ENCODE measurements at regions not wholly inside any gene's neighbourhood (a gene's known extent, or its start where the extent isn't known, plus 50 kb on each side); places are given as distances from the start of the nearest gene placed in this dataset.

DNA sequence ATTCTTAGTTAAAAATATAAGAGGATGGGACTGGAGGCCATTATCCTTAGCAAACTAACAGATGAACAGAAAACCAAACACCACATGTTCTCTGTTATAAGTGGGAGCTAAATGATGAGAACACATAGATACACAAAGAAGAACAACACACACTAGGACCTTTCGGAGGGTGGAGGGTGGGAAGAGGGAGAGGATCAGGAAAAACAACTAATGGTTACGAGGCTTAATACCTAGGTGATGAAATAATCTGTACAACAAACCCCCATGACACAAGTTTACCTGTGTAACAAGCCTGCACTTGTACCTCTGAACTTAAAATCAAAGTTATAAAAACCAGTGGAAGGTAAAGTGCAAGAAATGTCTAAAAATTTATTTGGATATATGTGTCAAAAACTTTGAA, 1047.4 kb upstream of the C9orf72 start:
- no peak for DNase-seq (ENCODE audit: low spot score)

- no peak for DNase-seq (ENCODE audit: low spot score)
These were observed 1051.5 kb upstream of the C9orf72 start for GRCh38 chr9:28624771-28625170.

GRCh38 chr9:28628031-28628430, 1054.8 kb upstream of the C9orf72 start:
- no peak for DNase-seq (ENCODE audit: low spot score)

- DNase-seq (ENCODE audit: low spot score) = no peak
These were observed 1075.4 kb upstream of the C9orf72 start for GRCh38 chr9:28648723-28649122.

DNA sequence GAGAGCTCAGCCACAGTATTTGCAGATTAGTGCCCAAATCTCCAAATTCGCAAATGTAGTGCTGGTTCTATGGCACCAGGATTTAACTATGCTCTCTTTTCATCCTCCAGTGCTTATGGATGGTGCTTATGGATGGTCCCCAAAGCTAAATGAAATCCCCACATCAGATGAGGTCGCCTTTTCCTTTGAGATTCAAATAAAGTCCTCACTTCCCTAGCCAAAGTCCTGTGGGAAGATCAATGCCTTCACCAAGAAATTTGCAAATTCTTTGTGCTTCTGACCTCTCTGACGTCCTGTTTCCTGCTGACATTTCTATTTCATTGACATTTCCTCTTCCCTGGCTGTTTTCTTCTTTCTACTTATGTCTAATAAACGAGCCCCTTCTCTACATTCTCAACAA, 1077.0 kb upstream of the C9orf72 start:
- DNase-seq (ENCODE audit: low spot score) = no peak

DNA sequence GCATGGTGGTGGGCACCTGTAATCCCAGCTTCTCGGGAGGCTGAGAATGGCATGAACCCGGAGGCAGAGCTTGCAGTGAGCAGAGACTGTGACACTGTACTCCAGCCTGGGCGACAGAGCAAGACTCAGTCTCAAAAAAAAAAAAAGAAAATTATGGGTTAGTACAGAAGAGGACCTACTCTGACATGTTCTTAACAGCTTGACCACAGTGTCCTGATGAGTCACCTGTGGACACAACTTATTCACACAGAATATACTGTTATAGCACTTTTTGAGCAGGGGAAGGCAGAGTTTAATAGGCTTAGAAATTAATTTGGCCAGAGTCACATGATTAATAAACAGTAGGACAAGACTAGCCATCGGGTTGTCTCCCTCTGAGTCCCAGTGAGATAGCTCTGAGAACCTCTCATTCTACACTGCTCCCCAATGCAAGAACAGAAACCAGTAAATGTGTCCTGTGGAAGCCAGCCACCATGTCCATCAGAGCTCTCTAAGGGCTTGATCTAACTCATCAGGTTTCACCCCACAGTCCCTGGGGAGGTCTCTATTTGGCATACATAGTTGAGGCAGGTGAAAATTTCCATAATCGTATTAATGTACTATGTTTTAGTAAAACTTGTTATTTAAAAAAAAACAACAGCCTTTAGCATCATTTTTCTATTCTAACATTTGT, 1077.9 kb upstream of the C9orf72 start:
- DNase-seq (ENCODE audit: low spot score) = no peak

DNA sequence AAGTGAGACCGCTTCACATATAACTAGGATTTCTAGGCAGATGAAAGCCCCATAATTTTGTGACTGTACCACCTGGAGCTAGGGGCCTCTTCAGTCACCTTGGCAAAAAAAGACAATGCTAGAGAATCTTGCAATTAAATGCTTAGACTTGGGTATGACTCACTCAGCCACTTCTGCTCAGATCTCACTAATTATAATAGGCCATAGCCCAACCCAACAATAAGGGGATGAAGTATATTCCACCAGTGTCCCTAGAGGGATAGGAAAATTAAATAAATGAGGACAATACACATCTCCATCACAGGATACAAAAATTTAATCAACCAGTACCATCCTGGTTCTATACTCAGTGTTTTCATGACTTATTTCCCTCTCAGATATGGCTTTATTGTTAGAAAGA, 1079.9 kb upstream of the C9orf72 start:
- no peak for DNase-seq (ENCODE audit: low spot score)

GRCh38 chr9:28656727-28657126, 1083.4 kb upstream of the C9orf72 start:
- no peak for DNase-seq (ENCODE audit: low spot score)

DNA sequence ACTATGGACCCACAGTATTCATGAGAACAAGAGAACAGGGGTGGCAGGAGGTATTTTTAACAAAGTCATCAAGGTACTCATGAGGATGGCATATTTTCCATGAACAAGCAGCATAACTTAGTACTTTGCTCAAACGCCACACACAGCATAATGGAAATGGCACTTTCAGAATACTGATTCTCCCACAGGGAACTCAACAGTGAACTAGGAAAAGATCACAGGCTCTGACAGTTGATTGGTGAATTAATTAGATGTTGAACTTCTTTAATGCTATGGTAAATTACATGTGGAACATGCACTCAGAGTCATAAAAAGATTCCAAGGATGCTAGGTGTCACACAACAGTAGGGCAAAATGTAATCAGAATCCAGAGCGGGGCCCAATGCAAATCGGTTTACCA, 1088.6 kb upstream of the C9orf72 start:
- no peak for DNase-seq (ENCODE audit: low spot score)

DNA sequence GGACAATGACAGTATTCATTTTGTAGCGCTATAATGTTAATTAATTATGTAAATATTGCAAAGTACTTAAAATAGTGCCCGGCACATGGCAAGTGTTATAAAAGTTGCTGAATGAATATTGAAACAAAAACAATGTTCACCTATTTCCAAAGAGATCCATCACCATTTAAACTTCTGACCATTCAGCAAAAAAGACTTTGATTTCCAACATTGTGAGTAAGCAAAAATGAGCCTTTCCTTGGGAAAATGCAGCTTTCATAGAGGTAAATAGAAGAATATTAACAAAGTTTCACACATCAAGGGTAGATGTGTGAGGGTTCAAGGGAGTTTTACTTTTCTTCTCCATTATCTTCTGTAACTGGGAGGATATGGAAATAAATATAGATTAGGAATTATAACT, 1089.4 kb upstream of the C9orf72 start:
- no peak for DNase-seq (ENCODE audit: low spot score)

- DNase-seq (ENCODE audit: low spot score) = no peak
These were observed 1094.9 kb upstream of the C9orf72 start for GRCh38 chr9:28668158-28668557.

GRCh38 chr9:28671000-28671399, 1097.7 kb upstream of the C9orf72 start:
- no peak for DNase-seq (ENCODE audit: low spot score)

DNA sequence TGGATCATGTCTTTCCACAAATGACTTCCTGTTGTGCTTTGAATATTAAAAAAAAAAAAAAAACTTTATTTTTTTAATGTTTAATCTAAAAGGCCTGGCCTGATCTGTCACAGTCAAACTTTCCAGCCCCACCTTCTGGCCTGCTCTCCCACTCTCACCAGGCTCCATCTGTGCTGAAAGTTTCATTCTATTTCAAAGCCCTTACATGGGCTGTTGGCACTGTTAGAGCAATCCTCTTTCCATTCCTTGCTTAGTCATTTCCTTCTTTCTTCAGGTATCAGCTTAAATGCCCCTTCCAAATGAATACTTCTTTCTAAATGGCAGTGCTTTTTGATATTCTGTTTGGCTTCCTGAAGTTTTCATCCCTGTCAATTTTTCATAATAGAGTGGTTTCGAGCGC, 1104.8 kb upstream of the C9orf72 start:
- no peak for DNase-seq (ENCODE audit: low spot score)

GRCh38 chr9:28688172-28688571, 1114.9 kb upstream of the C9orf72 start:
- no peak for DNase-seq (ENCODE audit: low spot score)

- DNase-seq (ENCODE audit: low spot score) = no peak
These were observed 1118.7 kb upstream of the C9orf72 start for GRCh38 chr9:28692012-28692411.

- DNase-seq (ENCODE audit: low spot score) = no peak
These were observed 1123.7 kb upstream of the C9orf72 start for GRCh38 chr9:28696960-28697359.

- DNase-seq (ENCODE audit: low spot score) = no peak
These were observed 1126.4 kb upstream of the C9orf72 start for GRCh38 chr9:28699632-28700031.

DNA sequence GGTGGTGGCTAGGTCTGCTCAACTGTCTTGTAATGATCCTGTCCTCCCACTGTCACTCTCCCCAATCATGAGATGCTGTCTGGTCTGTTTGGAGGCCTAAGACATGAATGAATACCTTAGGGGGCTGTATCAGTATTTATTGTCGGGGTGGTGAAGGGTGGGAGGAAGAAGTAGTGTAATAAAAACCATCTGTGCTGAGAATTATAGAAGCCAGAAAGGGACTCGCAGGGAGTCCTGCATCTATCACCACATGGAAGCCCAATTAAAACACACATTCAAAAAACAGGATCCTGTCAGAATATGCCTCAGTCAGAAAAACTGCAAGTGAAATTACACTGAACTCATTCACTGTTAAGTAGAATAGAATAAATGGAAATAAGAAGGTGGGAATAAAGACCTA, 1134.3 kb upstream of the C9orf72 start:
- no peak for DNase-seq (ENCODE audit: low spot score)

GRCh38 chr9:28714188-28714587, 1140.9 kb upstream of the C9orf72 start:
- DNase-seq (ENCODE audit: low spot score) = no peak

DNA sequence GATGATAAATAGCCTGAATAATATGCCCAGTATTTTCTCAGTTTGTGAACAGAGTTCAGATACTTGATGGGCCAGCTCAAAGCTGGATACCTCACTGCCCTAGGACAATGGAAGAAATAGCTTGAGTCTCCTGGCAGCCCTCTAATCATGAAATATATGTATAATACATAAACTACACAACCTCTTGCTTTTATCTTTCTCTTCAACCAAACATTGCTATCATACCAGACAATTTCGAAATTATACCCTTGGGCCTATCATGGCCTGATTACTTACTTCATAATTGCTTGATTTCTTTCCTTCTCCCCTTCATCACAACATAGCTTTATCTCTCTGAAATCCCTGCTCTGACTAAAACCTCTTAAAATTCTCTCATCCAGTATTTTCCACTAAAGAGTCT, 1144.9 kb upstream of the C9orf72 start:
- DNase-seq (ENCODE audit: low spot score) = no peak

GRCh38 chr9:28720746-28721145, 1147.5 kb upstream of the C9orf72 start:
- DNase-seq (ENCODE audit: low spot score) = no peak

- DNase-seq (ENCODE audit: low spot score) = no peak
These were observed 1156.8 kb upstream of the C9orf72 start for GRCh38 chr9:28730111-28730510.

DNA sequence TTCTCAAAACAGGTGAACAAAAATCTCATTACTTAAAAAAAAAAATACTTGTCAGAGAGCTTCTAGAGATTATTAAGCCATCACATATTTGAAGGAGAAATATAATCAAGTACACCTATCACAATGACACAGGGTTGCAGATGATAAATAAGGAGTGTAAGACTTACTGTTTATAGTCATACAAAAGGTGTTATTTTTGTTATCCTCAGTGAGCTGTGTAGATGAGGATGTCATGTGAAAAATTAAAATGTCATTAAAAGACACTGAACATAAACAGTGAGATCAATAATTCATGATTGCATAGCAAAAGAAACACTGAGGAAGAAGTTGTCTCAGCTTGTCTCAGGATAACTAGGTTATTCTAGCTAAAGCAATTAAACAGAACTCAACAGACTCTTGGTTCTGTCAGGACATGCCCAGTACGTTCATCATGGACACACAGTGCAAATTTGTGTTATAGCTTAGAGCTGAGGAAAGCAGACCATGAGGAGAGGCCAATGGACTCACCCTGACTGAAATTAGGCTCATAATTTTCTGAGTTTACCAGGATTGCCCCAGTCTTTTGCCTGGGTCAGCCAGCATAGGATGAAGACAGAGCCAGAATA, 1162.6 kb upstream of the C9orf72 start:
- DNase-seq (ENCODE audit: low spot score) = no peak

DNA sequence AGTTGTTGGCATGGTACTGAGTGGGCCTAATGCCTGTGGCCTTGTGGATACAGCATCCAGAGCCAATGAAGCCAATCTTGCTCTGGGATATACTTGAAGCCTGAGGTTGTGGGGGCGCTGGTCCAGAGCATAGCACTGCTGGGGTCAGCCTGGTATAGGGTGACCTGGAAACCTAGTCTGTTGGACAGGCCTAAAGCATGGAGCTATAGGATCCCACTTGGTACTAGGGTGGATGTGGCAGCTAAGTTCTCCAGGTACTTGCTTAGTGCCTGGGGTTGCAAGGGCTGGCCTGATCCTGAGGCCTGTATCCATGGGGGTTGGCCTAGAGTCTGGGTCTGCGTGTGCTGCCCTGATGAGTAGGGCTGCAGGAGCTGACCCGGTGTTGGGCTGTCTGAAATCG, 1168.2 kb upstream of the C9orf72 start:
- no peak for DNase-seq (ENCODE audit: low spot score)

Data from LoVo (cell line).